Neural progenitor cell (in vitro differentiated cells): ENCODE measurements at regions not wholly inside any gene's neighbourhood (a gene's known extent, or its start where the extent isn't known, plus 50 kb on each side); places are given as distances from the start of the nearest gene placed in this dataset.
A peak's percentile ranks its signal among the peaks of the same experiment; 100 is the strongest.

Experiments used
- DNase-seq: peaks from one replicate; pipeline ENCODE4 v3.0.0-alpha.2; 2016; ENCODE audit warnings: low spot score
- H2AFZ ChIP-seq: fragments of 200-600 bp; sonication (generic); replicated peaks from 2 replicates; pipeline ENCODE4 v1.6.1; 2016; ENCODE audit warnings: antibody characterized with exemption
- H3F3A ChIP-seq: fragments of 200-600 bp; sonication (generic); 2 replicates; pipeline ENCODE4 v1.6.1; 2016; ENCODE audit warnings: antibody characterized with exemption, low read depth
- H3K27ac ChIP-seq: fragments of 200-600 bp; sonication (generic); 2 replicates; pipeline ENCODE4 v1.5.1; 2016; ENCODE audit warnings: mild to moderate bottlenecking
- H3K27me3 ChIP-seq: fragments of 200-600 bp; sonication (generic); 2 replicates; pipeline ENCODE4 v1.6.1; 2016; ENCODE audit warnings: mild to moderate bottlenecking, moderate library complexity
- H3K36me3 ChIP-seq: fragments of 200-600 bp; sonication (generic); 2 replicates; pipeline ENCODE4 v1.5.1; 2016
- H3K4me1 ChIP-seq: fragments of 200-600 bp; sonication (generic); 2 replicates; pipeline ENCODE4 v1.6.1; 2016; ENCODE audit warnings: mixed run types
- H3K4me2 ChIP-seq: fragments of 200-600 bp; sonication (generic); 2 replicates; pipeline ENCODE4 v1.6.1; 2016
- H3K4me3 ChIP-seq: fragments of 200-600 bp; sonication (generic); 2 replicates; pipeline ENCODE4 v1.5.1; 2016
- H3K79me2 ChIP-seq: fragments of 200-600 bp; sonication (generic); 2 replicates; pipeline ENCODE4 v1.6.1; 2016; ENCODE audit warnings: low read depth
- H3K9ac ChIP-seq: fragments of 200-600 bp; sonication (generic); 2 replicates; pipeline ENCODE4 v1.6.1; 2016
- H3K9me3 ChIP-seq: fragments of 200-600 bp; sonication (generic); 2 replicates; pipeline ENCODE4 v1.5.1; 2016; ENCODE audit warnings: low read depth
- H4K20me1 ChIP-seq: fragments of 200-600 bp; sonication (generic); 2 replicates; pipeline ENCODE4 v1.6.1; 2016; ENCODE audit warnings: low read depth
- H3K27ac Mint-ChIP-seq: 3 replicates; pipeline ENCODE4 v1.8.0; 2021; ENCODE audit warnings: mixed read lengths
- H3K27me3 Mint-ChIP-seq: 2 replicates; pipeline ENCODE4 v1.8.0; 2022; ENCODE audit warnings: low read depth, mild to moderate bottlenecking, inconsistent platforms, moderate library complexity, mixed read lengths; ENCODE audit not compliant: insufficient read depth
- H3K36me3 Mint-ChIP-seq: 3 replicates; pipeline ENCODE4 v1.8.0; 2021; ENCODE audit warnings: mixed read lengths
- H3K4me1 Mint-ChIP-seq: 3 replicates; pipeline ENCODE4 v1.8.0; 2021; ENCODE audit warnings: mixed read lengths
- H3K4me3 Mint-ChIP-seq: 3 replicates; pipeline ENCODE4 v1.8.0; 2021; ENCODE audit warnings: mild to moderate bottlenecking, moderate library complexity, mixed read lengths
- H3K9me3 Mint-ChIP-seq: 3 replicates; pipeline ENCODE4 v1.8.0; 2020; ENCODE audit warnings: mixed read lengths
- CTCF ChIP-seq: fragments of 200-600 bp; sonication (generic); IDR thresholded peaks from 2 replicates; pipeline ENCODE4 v1.5.1; 2017; ENCODE audit warnings: antibody characterized with exemption, mild to moderate bottlenecking
- EZH2 ChIP-seq: fragments of 200-600 bp; sonication (generic); IDR thresholded peaks from 2 replicates; pipeline ENCODE4 v1.6.1; 2017; ENCODE audit warnings: antibody characterized with exemption, mild to moderate bottlenecking, moderate library complexity
- EZH2phosphoT487 ChIP-seq: fragments of 200-600 bp; sonication (generic); IDR thresholded peaks from 2 replicates; pipeline ENCODE4 v1.6.1; 2017; ENCODE audit warnings: antibody characterized with exemption

GRCh38 chr1:14015917-14016316 lies 315.9 kb downstream of the PRDM2 start:
- H3K27ac Mint-ChIP-seq, result peak overlapping the region; percentile 78
- H3K36me3 ChIP-seq, result no peaks in the 10 kb centered on the region
- peaks cover 6% of the 10 kb centered on the region for H3K9me3 Mint-ChIP-seq
- no peaks in the 10 kb centered on the region for H3F3A ChIP-seq
- H3K4me2 ChIP-seq, result no peak overlapping the region
- H3K27me3 ChIP-seq, result no peaks in the 10 kb centered on the region
- no peak overlapping the region for H3K27ac ChIP-seq
- no peak overlapping the region for H3K4me3 ChIP-seq
- H4K20me1 ChIP-seq, result no peaks in the 10 kb centered on the region
- no peak overlapping the region for H2AFZ ChIP-seq
- DNase-seq, result no peak
- H3K36me3 Mint-ChIP-seq, result peaks cover 3% of the 10 kb centered on the region
- no peak for TF ChIP-seq EZH2
- TF ChIP-seq EZH2phosphoT487, result no peak
- TF ChIP-seq CTCF, result no peak
- peaks cover 9% of the 10 kb centered on the region for H3K4me1 ChIP-seq
- H3K4me3 Mint-ChIP-seq, result no peak overlapping the region
- no peaks in the 10 kb centered on the region for H3K9me3 ChIP-seq
- no peaks in the 10 kb centered on the region for H3K79me2 ChIP-seq
- peaks cover 5% of the 10 kb centered on the region for H3K27me3 Mint-ChIP-seq
- peaks cover 30% of the 10 kb centered on the region for H3K4me1 Mint-ChIP-seq
- H3K9ac ChIP-seq, result no peak overlapping the region

- Histone ChIP-seq H3K9me3 (no peaks in the 10 kb centered on the region), H3K79me2 (no peaks in the 10 kb centered on the region), H3K9ac (no peak overlapping the region), H3K27ac (no peak overlapping the region), H3K27me3 (no peaks in the 10 kb centered on the region), H3K4me2 (no peak overlapping the region), H2AFZ (no peak overlapping the region), H3K36me3 (no peaks in the 10 kb centered on the region), H3K4me3 (no peak overlapping the region), H3F3A (no peaks in the 10 kb centered on the region), H3K4me1 (peaks cover 9% of the 10 kb centered on the region), H4K20me1 (no peaks in the 10 kb centered on the region)
- TF ChIP-seq EZH2phosphoT487, result no peak
- TF ChIP-seq CTCF, result no peak
- TF ChIP-seq EZH2, result no peak
- peak; percentile 44 for DNase-seq
- H3K27me3 Mint-ChIP-seq, result peaks cover 2% of the 10 kb centered on the region
- peaks cover 30% of the 10 kb centered on the region for H3K4me1 Mint-ChIP-seq
- no peak overlapping the region for H3K27ac Mint-ChIP-seq
- H3K9me3 Mint-ChIP-seq, result peaks cover 8% of the 10 kb centered on the region
- H3K36me3 Mint-ChIP-seq, result peaks cover 3% of the 10 kb centered on the region
- H3K4me3 Mint-ChIP-seq, result no peak overlapping the region
Measured at GRCh38 chr1:14017531-14017961, 317.6 kb downstream of the PRDM2 start.

- no peaks in the 10 kb centered on the region for H3K27me3 ChIP-seq
- H3K9me3 ChIP-seq, result no peaks in the 10 kb centered on the region
- no peak overlapping the region for H3K4me3 ChIP-seq
- H3K4me1 Mint-ChIP-seq, result peaks cover 33% of the 10 kb centered on the region
- H4K20me1 ChIP-seq, result no peaks in the 10 kb centered on the region
- H3K27ac Mint-ChIP-seq, result peak overlapping the region; percentile 17
- no peaks in the 10 kb centered on the region for H3F3A ChIP-seq
- no peak overlapping the region for H3K27ac ChIP-seq
- H3K27me3 Mint-ChIP-seq, result no peaks in the 10 kb centered on the region
- H3K9ac ChIP-seq, result no peak overlapping the region
- H2AFZ ChIP-seq, result no peak overlapping the region
- no peak overlapping the region for H3K4me2 ChIP-seq
- peaks cover 3% of the 10 kb centered on the region for H3K36me3 Mint-ChIP-seq
- DNase-seq, result no peak
- no peaks in the 10 kb centered on the region for H3K79me2 ChIP-seq
- TF ChIP-seq EZH2 (no peak), CTCF (no peak), EZH2phosphoT487 (no peak)
- H3K36me3 ChIP-seq, result no peaks in the 10 kb centered on the region
- H3K4me1 ChIP-seq, result peaks cover 9% of the 10 kb centered on the region
- no peak overlapping the region for H3K4me3 Mint-ChIP-seq
- H3K9me3 Mint-ChIP-seq, result peaks cover 8% of the 10 kb centered on the region
Measured at GRCh38 chr1:14019461-14019860, 319.5 kb downstream of the PRDM2 start.
